Kidney capillary endothelial cell (primary cell): ENCODE measurements at regions not wholly inside any gene's neighbourhood (a gene's known extent, or its start where the extent isn't known, plus 50 kb on each side); places are given as distances from the start of the nearest gene placed in this dataset.
A peak's percentile ranks its signal among the peaks of the same experiment; 100 is the strongest.

Source experiments
- DNase-seq: peaks from one replicate; pipeline ENCODE4 v3.0.0-alpha.2; 2018; ENCODE audit warnings: low spot score

- no peak for DNase-seq
Observed at GRCh38 chr10:21092683-21093524, 195.8 kb upstream of the NEBL start.

- no peak for DNase-seq
Observed at GRCh38 chr10:21090609-21091082, 193.5 kb upstream of the NEBL start.

GRCh38 chr10:21087476-21087875, 190.4 kb upstream of the NEBL start:
- no peak for DNase-seq

- no peak for DNase-seq
Observed at GRCh38 chr10:21084700-21085099, 187.6 kb upstream of the NEBL start.

- no peak for DNase-seq
Observed at GRCh38 chr10:21083861-21084260, 186.8 kb upstream of the NEBL start.

- no peak for DNase-seq
Observed at GRCh38 chr10:21082206-21082605, 185.1 kb upstream of the NEBL start.

GRCh38 chr10:21080261-21080660, 183.2 kb upstream of the NEBL start:
- DNase-seq = no peak

GRCh38 chr10:21079330-21079658, 182.2 kb upstream of the NEBL start:
- DNase-seq = no peak

GRCh38 chr10:21078410-21079329, 181.6 kb upstream of the NEBL start:
- DNase-seq = peak; percentile 65

GRCh38 chr10:21077681-21078080, 180.6 kb upstream of the NEBL start:
- no peak for DNase-seq

- no peak for DNase-seq
Observed at GRCh38 chr10:21076381-21076780, 179.3 kb upstream of the NEBL start.

GRCh38 chr10:21075880-21076279, 178.8 kb upstream of the NEBL start:
- DNase-seq = no peak

- DNase-seq = no peak
Observed at GRCh38 chr10:21071001-21071673, 174.0 kb upstream of the NEBL start.

- DNase-seq = no peak
Observed at GRCh38 chr10:21069929-21070700, 173.0 kb upstream of the NEBL start.

GRCh38 chr10:21069278-21069677, 172.2 kb upstream of the NEBL start:
- DNase-seq = no peak

- no peak for DNase-seq
Observed at GRCh38 chr10:21068026-21068656, 171.0 kb upstream of the NEBL start.

GRCh38 chr10:21065621-21066248, 168.6 kb upstream of the NEBL start:
- DNase-seq = no peak

- DNase-seq = no peak
Observed at GRCh38 chr10:21061982-21062381, 164.9 kb upstream of the NEBL start.

GRCh38 chr10:21061184-21061583, 164.1 kb upstream of the NEBL start:
- DNase-seq = no peak

GRCh38 chr10:21060626-21061025, 163.5 kb upstream of the NEBL start:
- no peak for DNase-seq

GRCh38 chr10:21057989-21058388, 160.9 kb upstream of the NEBL start:
- no peak for DNase-seq
